ENCODE measurements at regions not wholly inside any gene's neighbourhood (a gene's known extent, or its start where the extent isn't known, plus 50 kb on each side); places are given as distances from the start of the nearest gene placed in this dataset.

DNA sequence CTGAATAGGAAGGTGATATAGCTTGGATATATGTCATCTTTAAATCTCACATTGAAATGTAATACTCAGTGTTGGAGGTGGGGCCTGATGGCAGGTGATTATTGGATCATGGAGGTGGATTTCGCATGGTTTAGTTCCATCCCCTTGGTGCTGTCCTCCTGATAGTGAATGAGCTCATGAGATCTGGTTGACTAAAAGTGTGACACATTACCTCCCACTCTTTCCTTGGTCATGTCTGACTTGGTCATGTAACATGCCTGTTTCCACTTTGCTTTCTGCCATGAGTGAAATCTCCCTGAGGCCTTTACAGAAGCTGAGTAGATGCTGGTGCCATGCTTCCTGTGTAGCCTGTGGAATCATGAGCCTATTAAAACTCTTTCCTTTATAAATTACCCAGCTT is 664.5 kb upstream of the NR5A2 start:
- FAIRE-seq = no peak
- DNase-seq (ENCODE audit: insufficient read length, low spot score) = no peak

GRCh38 chr1:199373139-199373538 is 654.4 kb upstream of the NR5A2 start:
- no peak for DNase-seq (ENCODE audit: insufficient read length, low spot score)
- no peak for FAIRE-seq

GRCh38 chr1:199377211-199377610 is 650.3 kb upstream of the NR5A2 start:
- FAIRE-seq (no peak), DNase-seq (ENCODE audit: insufficient read length, low spot score) (no peak)

DNA sequence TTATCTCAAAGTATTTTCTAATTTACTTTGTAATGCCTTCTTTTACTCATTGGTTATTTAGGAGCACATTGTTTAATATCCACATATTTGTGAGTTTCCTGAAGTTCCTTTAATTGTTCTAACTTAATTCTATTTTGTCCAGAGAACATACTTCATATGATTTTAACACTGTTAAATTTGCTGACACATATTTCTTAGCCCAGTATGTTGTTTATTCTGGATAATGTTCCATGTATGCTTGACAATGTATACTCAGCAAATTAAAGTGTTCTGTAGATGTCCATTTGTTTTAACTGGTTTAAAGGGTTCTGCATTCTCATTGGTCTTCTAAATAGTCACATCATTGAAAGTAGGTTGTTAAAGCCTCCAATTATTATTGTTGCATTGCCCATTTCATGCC is 643.7 kb upstream of the NR5A2 start:
- no peak for DNase-seq (ENCODE audit: insufficient read length, low spot score)
- FAIRE-seq = no peak

- no peak for FAIRE-seq
- no peak for DNase-seq (ENCODE audit: insufficient read length, low spot score)
Observed at GRCh38 chr1:199394856-199395255, 632.7 kb upstream of the NR5A2 start.

DNA sequence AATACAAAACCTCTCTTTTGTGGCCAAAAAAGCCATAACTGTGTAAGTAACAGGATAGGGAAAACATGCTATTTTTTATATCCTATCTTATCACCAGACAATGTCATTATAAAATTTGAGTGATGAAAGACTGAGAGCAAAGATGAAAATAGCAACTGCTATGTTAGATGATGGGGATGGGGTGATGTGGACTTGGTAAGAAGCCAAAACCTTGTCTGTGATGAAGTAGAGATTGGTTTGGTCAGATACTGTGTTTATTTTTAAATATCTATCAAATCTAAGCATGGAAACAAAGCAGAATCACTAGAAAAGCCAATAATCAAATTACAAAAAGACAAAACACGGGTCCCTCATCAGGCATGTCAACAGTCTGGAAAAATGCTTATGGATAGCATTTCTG is 631.1 kb upstream of the NR5A2 start:
- no peak for FAIRE-seq

GRCh38 chr1:199399996-199400724 is 627.4 kb upstream of the NR5A2 start:
- FAIRE-seq = peak; percentile 11
- no peak for DNase-seq (ENCODE audit: insufficient read length, low spot score)

More for the DNA sequence above, 631.1 kb upstream of the NR5A2 start:
- no peak for DNase-seq (ENCODE audit: insufficient read length, low spot score)

GRCh38 chr1:199403531-199404116 is 623.9 kb upstream of the NR5A2 start:
- no peak for FAIRE-seq

GRCh38 chr1:199404191-199404590 is 623.3 kb upstream of the NR5A2 start:
- no peak for FAIRE-seq
- DNase-seq (ENCODE audit: insufficient read length, low spot score) = no peak

More at GRCh38 chr1:199403531-199404116, 623.9 kb upstream of the NR5A2 start:
- no peak for DNase-seq (ENCODE audit: insufficient read length, low spot score)

DNA sequence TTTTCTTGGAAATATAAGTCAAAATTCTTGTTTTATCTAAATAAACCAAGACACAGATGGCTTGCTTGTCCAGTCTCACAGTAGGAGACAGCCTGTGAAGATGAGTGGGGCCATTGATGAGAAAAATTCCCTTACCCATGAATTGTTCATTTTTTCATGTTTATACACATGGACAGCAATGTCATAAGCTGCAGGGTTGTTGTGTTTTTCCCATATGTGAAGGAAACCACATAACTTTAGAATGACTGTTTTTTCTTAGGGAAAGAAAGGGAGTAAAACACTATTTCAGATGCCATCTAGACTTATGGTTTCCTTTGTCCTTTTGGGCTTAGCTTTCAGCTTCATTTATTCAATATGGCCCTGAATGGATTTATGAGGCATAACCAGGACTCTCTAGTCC is 622.5 kb upstream of the NR5A2 start:
- no peak for DNase-seq (ENCODE audit: insufficient read length, low spot score)
- no peak for FAIRE-seq

DNA sequence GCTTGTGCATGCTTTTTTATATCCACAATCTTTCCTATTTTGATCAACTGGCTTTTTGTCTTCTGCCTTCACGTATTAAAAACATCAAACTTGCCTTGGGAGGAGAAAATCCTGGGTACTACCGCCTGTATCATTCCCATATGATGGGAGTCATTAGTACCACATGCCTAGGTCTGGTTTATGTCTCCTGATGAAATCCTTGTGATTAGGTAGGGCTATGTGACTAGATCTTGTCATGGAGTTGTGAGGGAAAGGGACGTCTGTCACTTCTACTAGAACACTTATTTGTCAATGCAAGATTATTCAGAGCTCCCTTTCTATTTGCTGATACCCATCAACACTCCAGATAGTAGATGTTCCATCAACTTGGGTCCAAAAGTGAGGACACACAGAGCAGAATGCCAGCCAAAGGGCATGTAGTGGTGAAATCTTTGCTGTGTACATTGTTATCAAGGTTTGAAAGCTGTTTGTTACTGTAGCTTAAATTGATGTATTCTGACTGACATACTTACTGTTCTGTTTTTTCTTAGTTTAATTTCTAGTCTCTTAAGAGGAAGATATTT is 621.8 kb upstream of the NR5A2 start:
- FAIRE-seq = no peak
- no peak for DNase-seq (ENCODE audit: insufficient read length, low spot score)

GRCh38 chr1:199410462-199410861 is 617.0 kb upstream of the NR5A2 start:
- FAIRE-seq = no peak
- no peak for DNase-seq (ENCODE audit: insufficient read length, low spot score)

GRCh38 chr1:199411506-199411905 is 616.0 kb upstream of the NR5A2 start:
- FAIRE-seq (no peak), DNase-seq (ENCODE audit: insufficient read length, low spot score) (no peak)

DNA sequence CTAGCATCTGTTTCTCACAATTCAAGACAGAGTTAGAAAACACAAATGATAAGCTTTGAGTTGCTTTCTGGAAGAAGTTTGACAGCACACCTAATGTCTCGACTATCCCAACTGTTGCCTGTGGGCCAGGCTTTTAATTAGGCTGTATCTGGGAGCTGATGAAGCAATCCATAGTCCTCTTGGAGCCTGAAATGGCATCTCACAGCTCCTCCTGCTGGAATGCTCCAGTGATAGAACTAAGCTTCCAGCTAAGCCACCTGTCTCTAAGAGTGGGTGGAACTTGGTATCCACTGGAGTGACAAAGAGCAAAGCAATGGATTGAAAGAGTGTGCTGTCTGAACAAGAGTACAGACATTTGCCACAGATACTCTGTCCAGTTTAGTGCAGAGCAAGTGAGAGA is 605.3 kb upstream of the NR5A2 start:
- DNase-seq (ENCODE audit: insufficient read length, low spot score) (no peak), FAIRE-seq (no peak)

DNA sequence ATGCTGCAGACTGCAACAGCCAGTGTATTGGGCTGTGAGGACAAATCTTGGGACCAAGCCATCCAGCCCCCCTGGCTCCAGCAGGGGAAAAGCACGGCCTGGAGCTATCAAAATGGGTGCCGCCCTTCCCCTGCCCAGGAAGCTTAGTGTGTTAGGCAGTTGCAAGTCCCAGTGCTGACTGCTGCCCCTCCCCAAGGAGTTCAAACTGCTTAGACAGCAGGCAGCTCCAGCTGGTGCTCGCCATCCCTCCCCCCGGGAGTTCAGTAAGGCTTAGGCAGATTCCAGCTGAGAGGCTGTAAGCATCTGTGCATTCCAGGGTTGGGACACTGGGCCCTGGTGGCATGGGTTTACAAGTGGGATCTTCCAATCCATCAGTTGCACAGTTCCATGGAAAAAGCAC is 579.6 kb upstream of the NR5A2 start:
- FAIRE-seq (no peak), DNase-seq (ENCODE audit: insufficient read length, low spot score) (no peak)

DNA sequence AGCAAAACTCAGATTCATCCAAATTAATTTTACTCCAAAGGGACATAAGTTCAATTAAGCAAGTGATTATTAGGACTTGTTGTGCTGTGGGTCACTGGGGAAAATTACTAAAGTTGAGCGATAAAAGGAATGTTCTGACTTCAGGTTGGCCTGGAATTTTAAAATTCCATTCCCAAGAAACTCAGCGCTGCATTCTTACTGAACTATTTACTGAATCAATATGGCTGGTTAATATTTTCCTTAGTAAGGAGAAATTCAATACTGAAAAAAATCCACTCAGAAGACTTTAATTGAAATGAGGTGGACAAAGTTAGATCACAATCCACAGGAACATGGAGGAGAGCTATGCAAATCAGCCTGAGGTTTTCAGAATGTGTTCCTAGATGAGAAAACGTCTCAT is 578.9 kb upstream of the NR5A2 start:
- FAIRE-seq (no peak), DNase-seq (ENCODE audit: insufficient read length, low spot score) (no peak)

GRCh38 chr1:199449221-199449620 is 578.3 kb upstream of the NR5A2 start:
- DNase-seq (ENCODE audit: insufficient read length, low spot score) (no peak), FAIRE-seq (no peak)

- FAIRE-seq = no peak
- no peak for DNase-seq (ENCODE audit: insufficient read length, low spot score)
Observed at GRCh38 chr1:199449681-199450080, 577.8 kb upstream of the NR5A2 start.

DNA sequence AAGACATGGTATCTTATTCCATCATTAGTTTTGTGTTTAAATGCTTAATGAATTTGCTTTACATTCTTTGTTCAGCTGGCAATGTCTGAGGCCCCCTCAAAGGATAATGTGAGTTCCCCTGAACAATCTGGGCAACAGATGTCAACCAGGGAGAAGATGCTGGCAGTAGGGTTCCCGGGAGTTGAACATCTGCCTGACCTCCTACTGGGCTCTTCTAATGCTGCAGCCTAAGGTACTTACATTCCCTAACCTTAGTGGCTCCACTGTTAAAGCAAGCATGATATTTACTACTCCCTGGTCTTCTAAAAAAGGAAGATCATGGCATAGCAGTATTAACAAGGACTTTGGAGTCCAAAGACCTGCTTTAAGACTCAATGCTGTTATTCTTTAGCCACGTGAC is 574.9 kb upstream of the NR5A2 start:
- DNase-seq (ENCODE audit: insufficient read length, low spot score) (no peak), FAIRE-seq (no peak)

GRCh38 chr1:199453723-199454122 is 573.8 kb upstream of the NR5A2 start:
- FAIRE-seq = no peak
- no peak for DNase-seq (ENCODE audit: insufficient read length, low spot score)

DNA sequence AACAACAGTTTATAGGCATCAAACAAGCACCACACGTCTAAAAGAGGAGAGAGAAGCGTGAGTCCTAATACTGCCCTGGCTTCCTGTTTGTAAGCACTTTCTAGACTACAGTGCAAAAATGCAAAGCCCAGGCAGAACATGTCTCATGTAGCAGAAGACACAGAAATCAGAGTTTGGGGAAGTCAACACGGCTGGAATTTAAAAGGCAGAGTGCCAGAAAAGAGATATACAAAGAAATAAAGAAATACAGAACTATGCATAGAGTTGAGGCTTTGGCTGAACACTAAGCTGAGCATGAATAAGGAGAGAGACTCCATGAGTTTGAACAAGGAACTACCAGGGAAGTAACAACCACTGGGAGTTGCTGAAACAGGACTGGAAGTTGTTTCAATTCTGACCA is 566.6 kb upstream of the NR5A2 start:
- DNase-seq (ENCODE audit: insufficient read length, low spot score) (no peak), FAIRE-seq (no peak)

GRCh38 chr1:199463521-199464127 is 563.9 kb upstream of the NR5A2 start:
- DNase-seq (ENCODE audit: insufficient read length, low spot score) = peak; percentile 5
- peak; percentile 81 for FAIRE-seq

Measured in GM19239 (cell line).